Testis (tissue), 2 donors: ENCODE measurements at regions not wholly inside any gene's neighbourhood (a gene's known extent, or its start where the extent isn't known, plus 50 kb on each side); places are given as distances from the start of the nearest gene placed in this dataset.

Experiments
- CTCF ChIP-seq, 3 experiments: fragments of 450-650 bp in 2 of 3; fragments of 200-600 bp in 1 of 3; sonication (generic) in 1 of 3; IDR thresholded peaks; one replicate each; pipeline ENCODE4 v1.5.1; 2016 to 2019; ENCODE audit warnings: antibody characterized with exemption in 3 of 3, mild to moderate bottlenecking in 2 of 3, moderate library complexity in 1 of 3
- POLR2A ChIP-seq: fragments of 450-650 bp; IDR thresholded peaks from one replicate; pipeline ENCODE4 v1.6.1; 2017; ENCODE audit warnings: antibody characterized with exemption, mild to moderate bottlenecking, moderate library complexity

- TF ChIP-seq CTCF (IDR thresholded peaks at IDR 0.05) (no peak), POLR2A (no peak)
Measured at GRCh38 chr10:58086763-58087150, 180.9 kb downstream of the IPMK start.
